ENCODE measurements at regions not wholly inside any gene's neighbourhood (a gene's known extent, or its start where the extent isn't known, plus 50 kb on each side); places are given as distances from the start of the nearest gene placed in this dataset.

- FAIRE-seq: no peak
- ChIA-PET CTCF (no interaction called here), POLR2A (no interaction called here)
- no peaks in the 10 kb centered on the region for H3K9me3 ChIP-seq (replicated peaks; ENCODE audit: control insufficient read depth, insufficient read depth, low read length)
- no peak overlapping the region for H3K4me2 ChIP-seq (ENCODE audit: insufficient read depth, low read length)
- no peak overlapping the region for H3K9ac ChIP-seq (replicated peaks; ENCODE audit: extremely low read depth, insufficient read depth, low read length)
- H3K79me2 ChIP-seq (ENCODE audit: control insufficient read depth, insufficient read depth, low read length): no peaks in the 10 kb centered on the region
- no peaks in the 10 kb centered on the region for H4K20me1 ChIP-seq (replicated peaks; ENCODE audit: control insufficient read depth, extremely low read depth, insufficient read depth, low read length)
- dilution Hi-C loops (cut with MboI; ENCODE audit: extremely low pct_ligation_motif_present, low sequenced_read_pairs): no loop called here
- BruUV-seq (replicated peaks): no TSS peak
- TF ChIP-seq CTCF (IDR thresholded peaks at IDR 0.05; ENCODE audit: extremely low read depth in 1 of 2, insufficient read depth in 1 of 2, low read depth in 1 of 2, low read length in 2 of 2) (no peak), FOS (IDR thresholded peaks at IDR 0.05; ENCODE audit: borderline replicate concordance, insufficient read depth, low read length) (no peak), MYC (IDR thresholded peaks at IDR 0.05; ENCODE audit: low read depth, low read length) (no peak), GATA2 (IDR thresholded peaks at IDR 0.05; ENCODE audit: insufficient read depth, insufficient read length, low read depth, low read length) (no peak), EZH2 (IDR thresholded peaks at IDR 0.05; ENCODE audit: borderline replicate concordance, low read depth, low read length, severe bottlenecking) (no peak), POLR2AphosphoS5 (IDR thresholded peaks at IDR 0.05; ENCODE audit: insufficient read depth, low read depth, low read length) (no peak), JUN (IDR thresholded peaks at IDR 0.05; ENCODE audit: borderline replicate concordance, insufficient read depth, insufficient read length, low read depth) (no peak), POLR2A (IDR thresholded peaks at IDR 0.05; ENCODE audit: low read depth, low read length) (no peak)
- TF ChIP-seq, protein P1, sequence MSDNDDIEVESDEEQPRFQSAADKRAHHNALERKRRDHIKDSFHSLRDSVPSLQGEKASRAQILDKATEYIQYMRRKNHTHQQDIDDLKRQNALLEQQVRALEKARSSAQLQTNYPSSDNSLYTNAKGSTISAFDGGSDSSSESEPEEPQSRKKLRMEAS (IDR thresholded peaks at IDR 0.05; ENCODE audit: insufficient read depth, insufficient read length): no peak
- H3K4me3 ChIP-seq (replicated peaks in 1 of 3; ENCODE audit: insufficient read depth in 1 of 3, low read depth in 1 of 3, low read length in 3 of 3): no peak overlapping the region
- H3K4me1 ChIP-seq (ENCODE audit: control insufficient read depth, extremely low read depth, insufficient read depth, low read length): no peaks in the 10 kb centered on the region
- no peak overlapping the region for H2AFZ ChIP-seq (ENCODE audit: low read depth, low read length)
- peaks cover 3 to 9% of the 10 kb centered on the region in 2 experiments for H3K27me3 ChIP-seq (ENCODE audit: control insufficient read depth in 2 of 2, insufficient read depth in 2 of 2, low read length in 2 of 2)
- H3K27ac ChIP-seq (ENCODE audit: insufficient read depth, low read depth, low read length): no peak overlapping the region
- H3K9me1 ChIP-seq (replicated peaks; ENCODE audit: control insufficient read depth, extremely low read depth, insufficient read depth, low read length): no peaks in the 10 kb centered on the region
- no peak for DNase-seq (ENCODE audit: low read depth, low spot score)
- H3K36me3 ChIP-seq (ENCODE audit: control insufficient read depth in 2 of 2, extremely low read depth in 1 of 2, insufficient read depth in 2 of 2, low read length in 2 of 2): no peaks in the 10 kb centered on the region
- intact Hi-C loops (cut with micrococcal nuclease): no loop called here
These were observed 253.8 kb downstream of the LY86 start for GRCh38 chr6:6842291-6842690.
